ENCODE measurements at regions not wholly inside any gene's neighbourhood (a gene's known extent, or its start where the extent isn't known, plus 50 kb on each side); places are given as distances from the start of the nearest gene placed in this dataset.

GRCh38 chr15:39430389-39430788, 150.5 kb upstream of the THBS1 start:
- no peak overlapping the region for H3K4me3 ChIP-seq (ENCODE audit: low read depth in 2 of 2, low read length in 2 of 2)
- ChIA-PET CTCF (no interaction called here), POLR2A (no interaction called here)
- in situ Hi-C loops (cut with HindIII; ENCODE audit: low pct_unique_long_range_greater_than_20kb, low sequenced_read_pairs), result no loop called here
- H3K4me1 ChIP-seq (ENCODE audit: control insufficient read depth, insufficient read depth, low read length), result peaks cover 4% of the 10 kb centered on the region; the same call in 1 of the 2 replicates
- ATAC-seq (no peak), DNase-seq (ENCODE audit: low read depth, low spot score) (no peak)
- TF ChIP-seq REST (IDR thresholded peaks at IDR 0.05; ENCODE audit: insufficient read depth in 1 of 2, low read depth in 2 of 2, low read length in 1 of 2) (no peak), TCF7L2 (IDR thresholded peaks at IDR 0.05; ENCODE audit: low read depth, low read length) (no peak), POLR2AphosphoS5 (IDR thresholded peaks at IDR 0.05; ENCODE audit: low read depth, low read length) (no peak), CTCF (IDR thresholded peaks at IDR 0.05) (no peak), SIN3A (IDR thresholded peaks at IDR 0.05; ENCODE audit: borderline replicate concordance, insufficient read depth, low read depth, low read length) (no peak)
- intact Hi-C loops (cut with micrococcal nuclease; ENCODE audit: unreplicated experiment), result no loop called here
- H3K27me3 ChIP-seq (ENCODE audit: control insufficient read depth, insufficient read depth, low read length), result no peaks in the 10 kb centered on the region
- no TSS peak for BruUV-seq (replicated peaks)
- no peaks in the 10 kb centered on the region for H3K9me3 ChIP-seq (ENCODE audit: control insufficient read depth, insufficient read depth, low read depth, low read length)
- peak overlapping the region; percentile 41; the same call in 1 of the 2 replicates for H3K27ac ChIP-seq (ENCODE audit: low read length)
- no peaks in the 10 kb centered on the region for H3K36me3 ChIP-seq (ENCODE audit: control insufficient read depth, insufficient read depth, low read length)

- Histone ChIP-seq H3K27me3 (ENCODE audit: control insufficient read depth, insufficient read depth, low read length) (no peaks in the 10 kb centered on the region), H3K27ac (ENCODE audit: low read length) (no peak overlapping the region), H3K36me3 (ENCODE audit: control insufficient read depth, insufficient read depth, low read length) (no peaks in the 10 kb centered on the region), H3K9me3 (ENCODE audit: control insufficient read depth, insufficient read depth, low read depth, low read length) (no peaks in the 10 kb centered on the region), H3K4me3 (ENCODE audit: low read depth in 2 of 2, low read length in 2 of 2) (no peak overlapping the region), H3K4me1 (ENCODE audit: control insufficient read depth, insufficient read depth, low read length) (peaks cover 4% of the 10 kb centered on the region; the same call in 1 of the 2 replicates)
- CTCF ChIA-PET, result no interaction called here
- in situ Hi-C loops (cut with HindIII; ENCODE audit: low pct_unique_long_range_greater_than_20kb, low sequenced_read_pairs), result no loop called here
- intact Hi-C loops (cut with micrococcal nuclease; ENCODE audit: unreplicated experiment), result no loop called here
- DNase-seq (ENCODE audit: low read depth, low spot score), result no peak
- no TSS peak for BruUV-seq (replicated peaks)
- ATAC-seq, result no peak
- no peak for TF ChIP-seq REST (IDR thresholded peaks at IDR 0.05; ENCODE audit: insufficient read depth in 1 of 2, low read depth in 2 of 2, low read length in 1 of 2)
- no peak for TF ChIP-seq TCF7L2 (IDR thresholded peaks at IDR 0.05; ENCODE audit: low read depth, low read length)
- no peak for TF ChIP-seq SIN3A (IDR thresholded peaks at IDR 0.05; ENCODE audit: borderline replicate concordance, insufficient read depth, low read depth, low read length)
- TF ChIP-seq POLR2AphosphoS5 (IDR thresholded peaks at IDR 0.05; ENCODE audit: low read depth, low read length), result no peak
- POLR2A ChIA-PET, result no interaction called here
These were observed 149.5 kb upstream of the THBS1 start for GRCh38 chr15:39431376-39431775.

All from Panc1 (cell line).